ENCODE measurements at regions not wholly inside any gene's neighbourhood (a gene's known extent, or its start where the extent isn't known, plus 50 kb on each side); places are given as distances from the start of the nearest gene placed in this dataset.

GRCh38 chr3:187843654-187844053 lies 98.4 kb upstream of the BCL6 start:
- DNase-seq (ENCODE audit: low read depth), result no peak
- TF ChIP-seq POLR2A (IDR thresholded peaks at IDR 0.05; ENCODE audit: extremely low read depth, insufficient read length) (no peak), MYC (IDR thresholded peaks at IDR 0.05; ENCODE audit: low read depth, low read length) (no peak), MAX (IDR thresholded peaks at IDR 0.05; ENCODE audit: low read depth, low read length) (no peak)
- TF ChIP-seq, protein P1, sequence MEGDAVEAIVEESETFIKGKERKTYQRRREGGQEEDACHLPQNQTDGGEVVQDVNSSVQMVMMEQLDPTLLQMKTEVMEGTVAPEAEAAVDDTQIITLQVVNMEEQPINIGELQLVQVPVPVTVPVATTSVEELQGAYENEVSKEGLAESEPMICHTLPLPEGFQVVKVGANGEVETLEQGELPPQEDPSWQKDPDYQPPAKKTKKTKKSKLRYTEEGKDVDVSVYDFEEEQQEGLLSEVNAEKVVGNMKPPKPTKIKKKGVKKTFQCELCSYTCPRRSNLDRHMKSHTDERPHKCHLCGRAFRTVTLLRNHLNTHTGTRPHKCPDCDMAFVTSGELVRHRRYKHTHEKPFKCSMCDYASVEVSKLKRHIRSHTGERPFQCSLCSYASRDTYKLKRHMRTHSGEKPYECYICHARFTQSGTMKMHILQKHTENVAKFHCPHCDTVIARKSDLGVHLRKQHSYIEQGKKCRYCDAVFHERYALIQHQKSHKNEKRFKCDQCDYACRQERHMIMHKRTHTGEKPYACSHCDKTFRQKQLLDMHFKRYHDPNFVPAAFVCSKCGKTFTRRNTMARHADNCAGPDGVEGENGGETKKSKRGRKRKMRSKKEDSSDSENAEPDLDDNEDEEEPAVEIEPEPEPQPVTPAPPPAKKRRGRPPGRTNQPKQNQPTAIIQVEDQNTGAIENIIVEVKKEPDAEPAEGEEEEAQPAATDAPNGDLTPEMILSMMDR (IDR thresholded peaks at IDR 0.05; ENCODE audit: low read depth, low read length), result no peak
- H3K4me3 ChIP-seq (ENCODE audit: low read depth, low read length), result no peak overlapping the region

- DNase-seq (ENCODE audit: low read depth), result no peak
- TF ChIP-seq MYC (IDR thresholded peaks at IDR 0.05; ENCODE audit: low read depth, low read length) (no peak), MAX (IDR thresholded peaks at IDR 0.05; ENCODE audit: low read depth, low read length) (no peak), POLR2A (IDR thresholded peaks at IDR 0.05; ENCODE audit: extremely low read depth, insufficient read length) (no peak)
- TF ChIP-seq, protein P1 (IDR thresholded peaks at IDR 0.05; ENCODE audit: low read depth, low read length), result no peak
- H3K4me3 ChIP-seq (ENCODE audit: low read depth, low read length), result no peak overlapping the region
Observed at GRCh38 chr3:187844708-187845107, 99.4 kb upstream of the BCL6 start.

DNA sequence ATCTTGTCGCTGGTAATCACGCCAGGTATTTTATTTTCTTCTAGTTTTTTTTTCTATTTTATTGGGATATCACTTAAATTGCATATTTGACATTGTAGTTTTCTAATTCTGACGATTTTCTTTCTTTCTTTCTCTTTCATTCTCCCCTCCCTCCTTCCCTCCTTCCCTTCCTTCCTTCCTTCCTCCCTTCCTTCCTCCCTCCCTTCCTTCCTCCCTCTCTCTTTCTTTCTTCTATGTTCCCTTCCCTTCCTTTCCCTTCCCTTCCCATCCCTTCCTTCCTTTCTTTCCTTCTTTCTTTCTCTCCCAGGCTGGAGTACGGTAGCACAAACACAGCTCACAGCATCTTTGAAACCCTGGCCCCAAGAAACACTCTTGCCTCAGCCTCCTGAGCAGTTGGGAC lies 100.6 kb upstream of the BCL6 start:
- TF ChIP-seq, protein P1 (IDR thresholded peaks at IDR 0.05; ENCODE audit: low read depth, low read length), result no peak
- no peak for TF ChIP-seq MYC (IDR thresholded peaks at IDR 0.05; ENCODE audit: low read depth, low read length)
- no peak for TF ChIP-seq POLR2A (IDR thresholded peaks at IDR 0.05; ENCODE audit: extremely low read depth, insufficient read length)
- TF ChIP-seq MAX (IDR thresholded peaks at IDR 0.05; ENCODE audit: low read depth, low read length), result no peak
- H3K4me3 ChIP-seq (ENCODE audit: low read depth, low read length), result no peak overlapping the region
- no peak for DNase-seq (ENCODE audit: low read depth)

- TF ChIP-seq MAX (IDR thresholded peaks at IDR 0.05; ENCODE audit: low read depth, low read length) (no peak), MYC (IDR thresholded peaks at IDR 0.05; ENCODE audit: low read depth, low read length) (no peak), POLR2A (IDR thresholded peaks at IDR 0.05; ENCODE audit: extremely low read depth, insufficient read length) (no peak)
- TF ChIP-seq, protein P1 (IDR thresholded peaks at IDR 0.05; ENCODE audit: low read depth, low read length), result no peak
- H3K4me3 ChIP-seq (ENCODE audit: low read depth, low read length), result no peak overlapping the region
- DNase-seq (ENCODE audit: low read depth), result no peak
Observed at GRCh38 chr3:187848401-187848800, 103.1 kb upstream of the BCL6 start.

DNA sequence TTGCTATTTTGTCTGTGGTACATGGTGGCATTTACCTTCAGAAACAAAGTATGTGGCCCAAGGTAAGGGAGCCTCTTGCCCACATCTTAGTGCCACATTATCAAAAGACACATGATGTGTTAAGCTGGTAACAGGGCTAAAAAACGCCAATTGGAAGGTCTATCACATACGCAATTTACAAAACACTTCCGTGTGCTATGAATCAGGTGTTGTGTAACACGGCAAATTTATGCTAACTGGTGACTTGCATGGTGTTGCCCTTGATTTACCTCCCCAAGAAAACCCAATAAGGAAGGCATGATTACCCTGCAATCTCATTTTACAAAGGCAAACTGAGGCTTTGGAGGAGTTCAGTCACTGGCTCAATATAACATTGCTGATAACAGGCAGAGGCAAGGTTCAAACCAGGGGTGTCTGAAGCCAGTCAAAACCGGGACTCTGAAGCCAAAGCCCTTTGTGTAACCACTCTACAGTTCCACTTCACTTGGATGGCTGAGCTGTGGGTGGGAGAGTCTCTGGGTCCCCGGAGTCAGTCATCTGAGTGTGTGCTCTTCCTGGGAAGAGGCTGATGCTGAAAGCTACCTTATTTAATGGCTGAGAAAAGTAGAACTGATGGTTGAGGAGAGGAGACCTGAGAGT lies 103.9 kb upstream of the BCL6 start:
- DNase-seq (ENCODE audit: low read depth), result no peak
- TF ChIP-seq, protein P1 (IDR thresholded peaks at IDR 0.05; ENCODE audit: low read depth, low read length), result no peak
- H3K4me3 ChIP-seq (ENCODE audit: low read depth, low read length), result no peak overlapping the region
